Neuronal stem cell (in vitro differentiated cells): ENCODE measurements at regions not wholly inside any gene's neighbourhood (a gene's known extent, or its start where the extent isn't known, plus 50 kb on each side); places are given as distances from the start of the nearest gene placed in this dataset.
"Not testable (repeated sequence)": the region's sequence is repeated elsewhere in the genome, so short reads cannot be mapped to it uniquely, and the experiment has no call there.

Source experiments
- DNase-seq: peaks from one replicate; pipeline ENCODE4 v3.0.0-alpha.2; 2013; ENCODE audit warnings: low spot score
- H2AFZ ChIP-seq: one replicate; pipeline ENCODE4 v1.6.1; 2013; ENCODE audit warnings: mild to moderate bottlenecking, low read length, inconsistent platforms
- H2AK5ac ChIP-seq: 2 replicates; pipeline ENCODE4 v1.6.1; 2013; ENCODE audit warnings: low read depth, mild to moderate bottlenecking, inconsistent platforms, low read length, moderate library complexity, mixed read lengths
- H2BK120ac ChIP-seq: 2 replicates; pipeline ENCODE4 v1.6.1; 2013; ENCODE audit warnings: low read depth, mild to moderate bottlenecking, inconsistent platforms, low read length, moderate library complexity, mixed read lengths
- H2BK12ac ChIP-seq: one replicate; pipeline ENCODE4 v1.6.1; 2013; ENCODE audit warnings: low read length, inconsistent platforms
- H2BK15ac ChIP-seq: 2 replicates; pipeline ENCODE4 v1.6.1; 2013; ENCODE audit warnings: mild to moderate bottlenecking, low read length, inconsistent platforms, mixed read lengths
- H2BK5ac ChIP-seq: one replicate; pipeline ENCODE4 v1.6.1; 2013; ENCODE audit warnings: inconsistent platforms, mild to moderate bottlenecking, low read length, moderate library complexity
- H3K14ac ChIP-seq: one replicate; pipeline ENCODE4 v1.6.1; 2013; ENCODE audit warnings: low read length, inconsistent platforms
- H3K18ac ChIP-seq: 2 replicates; pipeline ENCODE4 v1.6.1; 2013; ENCODE audit warnings: low read length, inconsistent platforms
- H3K23ac ChIP-seq: 2 replicates; pipeline ENCODE4 v1.6.1; 2013; ENCODE audit warnings: low read depth, mild to moderate bottlenecking, mixed read lengths, low read length, inconsistent platforms; ENCODE audit not compliant: poor library complexity
- H3K27ac ChIP-seq: replicated peaks from 3 replicates; pipeline ENCODE4 v1.5.1; 2013; ENCODE audit warnings: low read length, inconsistent platforms
- H3K27me3 ChIP-seq, 3 experiments: 2 replicates each; pipeline ENCODE4 v1.6.1; 2013; ENCODE audit warnings: low read length in 3 of 3, mild to moderate bottlenecking in 2 of 3, inconsistent platforms in 1 of 3, low read depth in 1 of 3, mixed read lengths in 1 of 3, moderate library complexity in 1 of 3; ENCODE audit not compliant: control insufficient read depth in 3 of 3, insufficient read depth in 3 of 3
- H3K36me3 ChIP-seq, 2 donors: replicated peaks in 1 of 2; 2 replicates each; pipeline ENCODE4 v1.6.1; 2013; ENCODE audit warnings: low read length in 2 of 2; ENCODE audit not compliant: control insufficient read depth in 2 of 2, insufficient read depth in 2 of 2
- H3K4ac ChIP-seq: 2 replicates; pipeline ENCODE4 v1.6.1; 2013; ENCODE audit warnings: inconsistent platforms, mild to moderate bottlenecking, low read length, moderate library complexity
- H3K4me1 ChIP-seq, 2 donors: 1 replicate in 1 of 2; 2 replicates in 1 of 2; pipeline ENCODE4 v1.6.1; 2013; ENCODE audit warnings: low read length in 2 of 2, low read depth in 1 of 2; ENCODE audit not compliant: control insufficient read depth in 2 of 2, insufficient read depth in 1 of 2
- H3K4me2 ChIP-seq: one replicate; pipeline ENCODE4 v1.6.1; 2013; ENCODE audit warnings: mild to moderate bottlenecking, low read length, inconsistent platforms; ENCODE audit not compliant: insufficient read depth, poor library complexity, severe bottlenecking
- H3K4me3 ChIP-seq, 2 donors: 2 replicates each; pipeline ENCODE4 v1.5.1; 2013; ENCODE audit warnings: low read length in 2 of 2, mild to moderate bottlenecking in 2 of 2, inconsistent platforms in 1 of 2, moderate library complexity in 1 of 2
- H3K79me1 ChIP-seq: one replicate; pipeline ENCODE4 v1.6.1; 2013; ENCODE audit warnings: low read depth, mild to moderate bottlenecking, inconsistent platforms, low read length, moderate library complexity
- H3K9ac ChIP-seq: one replicate; pipeline ENCODE4 v1.6.1; 2013; ENCODE audit warnings: mild to moderate bottlenecking, low read depth, low read length, inconsistent platforms; ENCODE audit not compliant: poor library complexity
- H3K9me3 ChIP-seq, 2 donors: replicated peaks in 1 of 2; 2 replicates each; pipeline versions ENCODE3 to v1.6.1; 2013; ENCODE audit warnings: low read length in 2 of 2, mild to moderate bottlenecking in 2 of 2, inconsistent platforms in 1 of 2, low read depth in 1 of 2, mixed read lengths in 1 of 2, moderate library complexity in 1 of 2; ENCODE audit not compliant: control insufficient read depth in 2 of 2, insufficient read depth in 1 of 2
- H4K8ac ChIP-seq: one replicate; pipeline ENCODE4 v1.6.1; 2013; ENCODE audit warnings: low read depth, mild to moderate bottlenecking, inconsistent platforms, low read length, moderate library complexity
- H4K91ac ChIP-seq: one replicate; pipeline ENCODE4 v1.6.1; 2013; ENCODE audit warnings: low read length, low read depth, mild to moderate bottlenecking, inconsistent platforms; ENCODE audit not compliant: poor library complexity
- WGBS, 2 donors: extraction: QIAGEN DNeasy Blood & Tissue Kit; methylation state at CpG; one replicate each; pipeline ENCODE4 v1.1.7; 2013; ENCODE audit warnings: missing lambda C conversion rate in 2 of 2, mixed read lengths in 1 of 2; ENCODE audit not compliant: insufficient read length in 2 of 2, insufficient replicate concordance in 1 of 2; ENCODE audit errors: extremely low coverage in 2 of 2; 5-methylcytosine and 5-hydroxymethylcytosine counted together

GRCh38 chr11:39361557-39361956 is 2097.9 kb downstream of the LRRC4C start:
- no peak overlapping the region for H2BK15ac ChIP-seq
- H3K27me3 ChIP-seq, result no peaks in the 10 kb centered on the region
- H4K8ac ChIP-seq, result no peak overlapping the region
- no peak overlapping the region for H4K91ac ChIP-seq
- no peak overlapping the region for H2BK5ac ChIP-seq
- H3K4ac ChIP-seq, result no peak overlapping the region
- H3K27ac ChIP-seq, result no peak overlapping the region
- H3K23ac ChIP-seq, result no peak overlapping the region
- no peak overlapping the region for H3K18ac ChIP-seq
- H3K9ac ChIP-seq, result no peak overlapping the region
- no peak overlapping the region for H3K4me2 ChIP-seq
- no peak overlapping the region for H2AFZ ChIP-seq
- H3K4me1 ChIP-seq, result no peaks in the 10 kb centered on the region
- no CpG with 5 or more reads among the region's 1 CpG for WGBS, 2 donors
- H3K36me3 ChIP-seq, result no peaks in the 10 kb centered on the region
- no peaks in the 10 kb centered on the region for H3K9me3 ChIP-seq
- H3K4me3 ChIP-seq, result no peak overlapping the region
- H2BK12ac ChIP-seq, result no peak overlapping the region
- H3K79me1 ChIP-seq, result no peaks in the 10 kb centered on the region
- no peak overlapping the region for H3K14ac ChIP-seq
- H2AK5ac ChIP-seq, result no peak overlapping the region
- no peak for DNase-seq
- H2BK120ac ChIP-seq, result no peak overlapping the region

DNA sequence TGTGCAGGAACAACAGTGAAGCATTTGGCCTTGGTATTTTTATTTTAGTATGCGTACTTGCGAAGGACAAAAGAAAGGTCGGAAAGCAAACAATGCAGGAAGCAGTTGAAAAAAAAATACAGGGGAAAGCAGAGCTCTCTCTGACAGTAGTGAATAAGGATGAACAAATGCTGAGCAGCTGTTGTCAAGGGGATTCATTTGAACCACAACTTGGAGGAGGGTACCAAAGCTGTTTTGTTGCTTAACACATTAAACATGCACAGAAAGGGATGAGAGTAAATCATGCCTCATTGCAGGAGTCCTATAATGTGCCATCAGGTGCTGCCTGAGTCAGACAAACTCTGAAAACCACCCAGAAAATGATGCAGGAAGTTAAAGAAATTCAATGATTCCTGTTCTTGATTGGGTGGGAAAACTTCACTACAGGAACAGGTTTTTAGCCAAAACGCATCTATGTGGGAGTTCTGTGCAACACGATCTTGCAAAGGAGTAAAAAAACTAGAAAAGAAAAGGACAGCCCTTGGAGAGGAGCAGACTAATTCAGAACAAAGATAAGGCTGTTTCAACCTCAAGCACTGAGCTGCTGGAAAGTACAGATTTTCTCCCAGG is 2113.5 kb downstream of the LRRC4C start:
- Histone ChIP-seq H2BK120ac (no peak overlapping the region), H3K9ac (no peak overlapping the region), H3K27me3 (no peaks in the 10 kb centered on the region), H3K9me3 (peaks cover 0 to under 1% of the 10 kb centered on the region in 2 donors), H3K4me1 (peaks cover 1 to 3% of the 10 kb centered on the region in 2 donors), H3K27ac (no peak overlapping the region), H3K14ac (no peak overlapping the region), H3K4ac (no peak overlapping the region), H2AFZ (no peak overlapping the region), H4K8ac (no peak overlapping the region), H3K36me3 (no peaks in the 10 kb centered on the region), H3K4me3 (no peak overlapping the region), H3K23ac (no peak overlapping the region), H3K79me1 (no peaks in the 10 kb centered on the region), H4K91ac (no peak overlapping the region), H2BK5ac (no peak overlapping the region), H2AK5ac (no peak overlapping the region), H2BK15ac (no peak overlapping the region), H3K18ac (no peak overlapping the region), H2BK12ac (no peak overlapping the region), H3K4me2 (no peak overlapping the region)
- DNase-seq, result no peak
- WGBS, 2 donors, result no CpG with 5 or more reads among the region's 5 CpGs

DNA sequence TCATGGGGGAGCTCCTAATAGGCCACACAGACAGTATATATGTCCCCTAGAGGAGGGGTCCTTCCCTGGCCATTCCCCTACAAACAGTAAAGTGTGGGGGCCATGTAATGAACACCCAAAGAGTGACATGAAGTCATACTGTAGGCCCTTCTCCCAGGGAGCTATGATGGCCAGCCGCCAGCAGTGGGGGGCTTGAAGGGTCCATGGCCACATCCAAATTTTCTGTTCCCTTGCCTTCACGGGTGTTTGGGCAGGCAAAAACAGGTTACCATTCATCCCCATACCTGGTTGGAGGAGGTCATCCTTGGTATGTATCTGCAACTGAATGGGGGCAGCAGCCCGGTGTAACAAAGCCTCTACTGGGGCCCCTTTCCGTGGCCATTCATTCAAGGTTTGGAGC is 2118.0 kb downstream of the LRRC4C start:
- no peak for DNase-seq
- H3K79me1 ChIP-seq, result no peaks in the 10 kb centered on the region
- no peak overlapping the region for H4K8ac ChIP-seq
- H3K27me3 ChIP-seq, result no peaks in the 10 kb centered on the region
- no peak overlapping the region for H3K4me3 ChIP-seq
- no peak overlapping the region for H2BK5ac ChIP-seq
- peaks cover 0 to 7% of the 10 kb centered on the region in 2 donors for H3K9me3 ChIP-seq
- H2AK5ac ChIP-seq, result no peak overlapping the region
- H3K23ac ChIP-seq, result no peak overlapping the region
- no peak overlapping the region for H2BK15ac ChIP-seq
- no peaks in the 10 kb centered on the region for H3K36me3 ChIP-seq
- no peak overlapping the region for H2AFZ ChIP-seq
- H2BK120ac ChIP-seq, result no peak overlapping the region
- no peak overlapping the region for H3K27ac ChIP-seq
- no peak overlapping the region for H3K4ac ChIP-seq
- H2BK12ac ChIP-seq, result no peak overlapping the region
- no CpG with 5 or more reads among the region's 4 CpGs for WGBS, 2 donors
- H3K14ac ChIP-seq, result no peak overlapping the region
- no peak overlapping the region for H3K18ac ChIP-seq
- H3K4me2 ChIP-seq, result no peak overlapping the region
- H3K9ac ChIP-seq, result no peak overlapping the region
- H3K4me1 ChIP-seq, result peaks cover 1 to 3% of the 10 kb centered on the region in 2 donors
- no peak overlapping the region for H4K91ac ChIP-seq

DNA sequence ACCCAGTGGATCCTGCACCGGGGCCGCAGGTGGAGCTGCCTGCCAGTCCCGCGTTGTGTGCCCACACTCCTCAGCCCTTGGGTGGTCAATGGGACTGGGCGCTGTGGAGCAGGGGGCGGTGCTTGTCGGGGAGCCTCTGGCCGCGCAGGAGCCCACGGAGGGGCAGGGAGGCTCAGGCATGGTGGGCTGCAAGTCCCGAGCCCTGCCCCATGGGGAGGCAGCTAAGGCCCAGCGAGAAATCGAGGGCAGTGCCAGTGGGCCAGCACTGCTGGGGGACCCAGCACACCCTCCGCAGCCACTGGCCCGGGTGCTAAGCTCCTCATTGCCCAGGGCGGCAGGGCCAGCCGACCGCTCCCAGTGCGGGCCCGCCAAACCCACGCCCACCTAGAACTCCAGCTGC is 2126.4 kb downstream of the LRRC4C start:
- not testable (repeated sequence) for H2BK120ac ChIP-seq, H3K23ac ChIP-seq, H3K9me3 ChIP-seq, H2BK5ac ChIP-seq, H3K4me2 ChIP-seq, H2BK15ac ChIP-seq, H4K91ac ChIP-seq, H3K27me3 ChIP-seq, H3K27ac ChIP-seq, H2AFZ ChIP-seq, H2BK12ac ChIP-seq, H3K4ac ChIP-seq, H3K79me1 ChIP-seq, H3K36me3 ChIP-seq, H3K18ac ChIP-seq, H3K4me3 ChIP-seq, H2AK5ac ChIP-seq, DNase-seq, H4K8ac ChIP-seq, H3K4me1 ChIP-seq, H3K9ac ChIP-seq, H3K14ac ChIP-seq
- no CpG with 5 or more reads among the region's 21 CpGs for WGBS, 2 donors
